ENCODE measurements at regions not wholly inside any gene's neighbourhood (a gene's known extent, or its start where the extent isn't known, plus 50 kb on each side); places are given as distances from the start of the nearest gene placed in this dataset.
"Not testable (repeated sequence)": the region's sequence is repeated elsewhere in the genome, so short reads cannot be mapped to it uniquely, and the experiment has no call there.

GRCh38 chr15:23225756-23226729 lies 89.4 kb upstream of the GOLGA6L1 start:
- not testable (repeated sequence) for ATAC-seq, H3K36me3 Mint-ChIP-seq, H3K4me3 Mint-ChIP-seq, H3K4me1 Mint-ChIP-seq, H3K27ac Mint-ChIP-seq, H3K27me3 Mint-ChIP-seq, H3K9me3 Mint-ChIP-seq

DNA sequence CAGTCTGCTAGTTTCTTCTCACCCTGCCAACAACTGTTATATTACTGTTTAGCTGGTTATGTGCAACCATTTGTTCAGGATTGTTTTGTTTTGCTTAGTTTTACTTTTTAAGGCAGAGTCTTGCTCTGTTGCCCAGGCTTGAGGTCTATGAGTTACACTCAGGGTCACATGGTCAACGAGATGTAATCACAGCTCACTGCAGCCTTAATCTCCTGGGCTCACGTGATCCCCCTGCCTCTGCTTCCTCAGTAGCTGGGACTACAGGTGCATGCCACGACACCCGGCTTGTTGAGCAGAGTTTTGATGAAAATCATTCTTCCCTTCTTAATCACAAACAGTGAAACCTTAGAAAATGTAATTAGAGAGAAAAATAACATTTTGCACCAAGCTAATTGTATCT lies 72.8 kb upstream of the GOLGA6L1 start:
- not testable (repeated sequence) for H3K27ac Mint-ChIP-seq, H3K27me3 Mint-ChIP-seq, H3K9me3 Mint-ChIP-seq, H3K4me3 Mint-ChIP-seq, H3K4me1 Mint-ChIP-seq, ATAC-seq, H3K36me3 Mint-ChIP-seq

DNA sequence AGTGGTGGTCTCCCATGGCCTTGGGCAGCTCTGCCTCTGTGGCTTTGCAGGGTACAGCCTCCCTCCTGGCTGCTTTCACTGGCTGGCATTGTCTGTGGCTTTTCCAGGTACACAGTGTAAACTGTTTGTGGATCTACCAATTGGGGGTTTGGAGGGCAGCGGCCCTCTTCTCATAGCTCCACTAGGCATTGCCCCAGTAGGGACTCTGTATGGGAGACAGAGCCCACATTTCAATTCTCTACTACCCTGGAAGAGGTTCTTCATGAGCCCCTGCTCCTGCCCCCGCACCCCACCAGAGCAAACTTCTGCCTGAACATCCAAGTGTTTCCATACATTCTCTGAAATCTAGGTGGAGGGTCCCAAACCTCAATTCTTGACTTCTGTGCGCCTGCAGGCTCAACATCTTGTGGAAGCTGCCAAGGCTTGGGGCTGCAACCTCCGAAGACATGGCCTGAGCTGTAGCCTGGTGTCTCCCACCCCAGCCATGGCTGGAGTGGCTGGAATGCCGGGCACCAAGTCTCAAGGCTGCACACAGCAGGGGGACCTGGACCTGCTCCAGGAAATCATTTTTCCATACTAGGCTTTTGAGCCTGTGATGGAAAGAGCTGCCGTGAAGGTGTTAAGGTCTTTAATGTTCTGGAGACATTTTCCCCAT lies 63.3 kb upstream of the GOLGA6L1 start:
- not testable (repeated sequence) for H3K9me3 Mint-ChIP-seq, H3K4me1 Mint-ChIP-seq, H3K36me3 Mint-ChIP-seq, H3K27ac Mint-ChIP-seq, H3K4me3 Mint-ChIP-seq, H3K27me3 Mint-ChIP-seq
- peak; percentile 55 for ATAC-seq

DNA sequence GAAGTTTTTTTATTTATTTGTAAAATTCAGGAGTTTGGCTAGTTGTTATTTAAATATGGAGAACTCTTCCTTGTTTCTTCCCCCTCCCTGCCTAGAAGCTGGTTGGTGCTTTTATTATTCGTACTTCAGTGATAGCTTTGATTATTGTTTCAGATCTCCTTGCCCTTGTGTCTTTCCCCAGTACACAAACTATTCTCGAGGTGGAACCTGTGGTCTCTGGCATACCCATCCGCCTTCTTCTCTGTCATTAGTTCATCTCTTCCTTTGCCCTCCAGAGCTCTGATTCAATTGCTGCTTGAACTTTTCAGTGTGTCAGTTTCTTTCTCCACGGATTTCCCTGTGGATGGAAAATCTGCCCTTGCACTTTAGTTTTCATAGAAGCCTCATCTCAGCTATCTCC lies 61.8 kb upstream of the GOLGA6L1 start:
- H3K4me1 Mint-ChIP-seq, H3K36me3 Mint-ChIP-seq, H3K4me3 Mint-ChIP-seq, H3K27me3 Mint-ChIP-seq, H3K27ac Mint-ChIP-seq, H3K9me3 Mint-ChIP-seq: not testable (repeated sequence)
- ATAC-seq = peak; percentile 54

GRCh38 chr15:23192313-23192712 lies 55.7 kb upstream of the GOLGA6L1 start:
- H3K4me3 Mint-ChIP-seq, H3K9me3 Mint-ChIP-seq, H3K27ac Mint-ChIP-seq, H3K36me3 Mint-ChIP-seq, H3K4me1 Mint-ChIP-seq: not testable (repeated sequence)
- H3K27me3 Mint-ChIP-seq = peaks cover 11% of the 10 kb centered on the region
- ATAC-seq = peak; percentile 28

Data from stimulated activated memory B cell treated with anti-CD40 and anti-IgM and Interleukin-4, amounts not matched to agents 10 μg/mL and 1 μg/mL and 100 μg/mL, for 72 hours (primary cell).